ENCODE measurements at regions not wholly inside any gene's neighbourhood (a gene's known extent, or its start where the extent isn't known, plus 50 kb on each side); places are given as distances from the start of the nearest gene placed in this dataset.

GRCh38 chr14:84579292-84579691 is 950.7 kb upstream of the FLRT2 start:
- H3K4me3 ChIP-seq (replicated peaks; ENCODE audit: low read depth, low read length): no peak overlapping the region
- no peak for DNase-seq (ENCODE audit: low read depth)
- no peak for TF ChIP-seq CTCF (IDR thresholded peaks at IDR 0.05; ENCODE audit: low read length, missing control alignments)

GRCh38 chr14:84581041-84581440 is 948.9 kb upstream of the FLRT2 start:
- no peak for TF ChIP-seq CTCF (IDR thresholded peaks at IDR 0.05; ENCODE audit: low read length, missing control alignments)
- H3K4me3 ChIP-seq (replicated peaks; ENCODE audit: low read depth, low read length): no peak overlapping the region
- no peak for DNase-seq (ENCODE audit: low read depth)

- DNase-seq (ENCODE audit: low read depth): no peak
- TF ChIP-seq CTCF (IDR thresholded peaks at IDR 0.05; ENCODE audit: low read length, missing control alignments): no peak
- no peak overlapping the region for H3K4me3 ChIP-seq (replicated peaks; ENCODE audit: low read depth, low read length)
Measured at GRCh38 chr14:84584511-84584910, 945.4 kb upstream of the FLRT2 start.

- no peak overlapping the region for H3K4me3 ChIP-seq (replicated peaks; ENCODE audit: low read depth, low read length)
- TF ChIP-seq CTCF (IDR thresholded peaks at IDR 0.05; ENCODE audit: low read length, missing control alignments): no peak
- no peak for DNase-seq (ENCODE audit: low read depth)
Measured at GRCh38 chr14:84591827-84592445, 938.0 kb upstream of the FLRT2 start.

- no peak for TF ChIP-seq CTCF (IDR thresholded peaks at IDR 0.05; ENCODE audit: low read length, missing control alignments)
- H3K4me3 ChIP-seq (replicated peaks; ENCODE audit: low read depth, low read length): no peak overlapping the region
- DNase-seq (ENCODE audit: low read depth): no peak
Measured at GRCh38 chr14:84592770-84593169, 937.2 kb upstream of the FLRT2 start.

GRCh38 chr14:84610086-84610485 is 919.9 kb upstream of the FLRT2 start:
- H3K4me3 ChIP-seq (replicated peaks; ENCODE audit: low read depth, low read length): no peak overlapping the region
- no peak for TF ChIP-seq CTCF (IDR thresholded peaks at IDR 0.05; ENCODE audit: low read length, missing control alignments)
- DNase-seq (ENCODE audit: low read depth): no peak

- H3K4me3 ChIP-seq (replicated peaks; ENCODE audit: low read depth, low read length): no peak overlapping the region
- no peak for DNase-seq (ENCODE audit: low read depth)
Measured at GRCh38 chr14:84622357-84622756, 907.6 kb upstream of the FLRT2 start.

More at GRCh38 chr14:84622357-84622756, 907.6 kb upstream of the FLRT2 start:
- no peak for TF ChIP-seq CTCF (IDR thresholded peaks at IDR 0.05; ENCODE audit: low read length, missing control alignments)

All from fibroblast of pulmonary artery (primary cell).